Kidney (tissue), 13 donors: ENCODE measurements at regions not wholly inside any gene's neighbourhood (a gene's known extent, or its start where the extent isn't known, plus 50 kb on each side); places are given as distances from the start of the nearest gene placed in this dataset.
A peak's percentile ranks its signal among the peaks of the same experiment; 100 is the strongest.

Experiments used
- DNase-seq, 5 donors: peaks; one replicate each; pipeline ENCODE4 v3.0.0-alpha.2; 2013 to 2020
- FAIRE-seq: peaks from 2 replicates; lab custom pipeline; 2012; peaks lifted over from hg19 to GRCh38; lab: Jason Lieb, UNC
- H3K27ac ChIP-seq, 2 donors: one replicate each; pipeline ENCODE4 v1.7.0; 2013; ENCODE audit warnings: low read depth in 2 of 2, low read length in 2 of 2, inconsistent platforms in 1 of 2
- H3K27me3 ChIP-seq: one replicate; pipeline ENCODE4 v1.7.1; 2013; ENCODE audit warnings: low read length, inconsistent platforms; ENCODE audit not compliant: control insufficient read depth, insufficient read depth
- H3K36me3 ChIP-seq, 3 donors: one replicate each; pipeline versions ENCODE4 v1.7.0 to v1.7.1; 2013; ENCODE audit warnings: low read length in 3 of 3, control low read depth in 1 of 3, inconsistent platforms in 1 of 3; ENCODE audit not compliant: insufficient read depth in 3 of 3, control insufficient read depth in 2 of 3
- H3K4me1 ChIP-seq, 3 donors: one replicate each; pipeline versions ENCODE4 v1.7.0 to v1.7.1; 2013; ENCODE audit warnings: low read length in 3 of 3, inconsistent platforms in 1 of 3, low read depth in 1 of 3; ENCODE audit not compliant: control insufficient read depth in 2 of 3, insufficient read depth in 2 of 3
- H3K4me3 ChIP-seq, 3 donors: one replicate each; pipeline versions ENCODE4 v1.7.0 to v1.8.1; 2013; ENCODE audit warnings: low read length in 3 of 3, control low read depth in 1 of 3, inconsistent platforms in 1 of 3
- H3K9ac ChIP-seq, 3 donors: one replicate each; pipeline versions ENCODE4 v1.7.0 to v1.7.1; 2013; ENCODE audit warnings: low read length in 3 of 3, control low read depth in 1 of 3, inconsistent platforms in 1 of 3
- H3K9me3 ChIP-seq, 3 donors: one replicate each; pipeline versions ENCODE4 v1.7.0 to v1.7.1; 2013; ENCODE audit warnings: low read length in 3 of 3, control low read depth in 1 of 3, inconsistent platforms in 1 of 3; ENCODE audit not compliant: control insufficient read depth in 2 of 3, insufficient read depth in 1 of 3
- CTCF ChIP-seq: IDR thresholded peaks from 3 replicates; pipeline ENCODE4 v1.5.1; 2012; ENCODE audit warnings: mild to moderate bottlenecking, moderate library complexity, borderline replicate concordance; ENCODE audit not compliant: insufficient read depth; ENCODE audit errors: extremely low read depth
- intact Hi-C: fragments of 100-400 bp; cut with DNase I; formaldehyde crosslinking; loops from one replicate; pipeline ENCODE4 v1.11.1; 2022
- donor health status: control.
- donor health status: control.
- donor health status: control.
- donor health status: control.
- donor health status: control.
- donor health status: DM: yes; HTN: yes; CAD: no.
- donor health status: Normal renal cell carcinoma (clear cell type).

GRCh38 chr7:22581099-22581498, 81.1 kb upstream of the STEAP1B start:
- FAIRE-seq (no peak), DNase-seq (no peak)
- Histone ChIP-seq H3K4me1 (peaks cover 8 to 23% (median 18%) of the 10 kb centered on the region in 3 donors), H3K36me3 (no peaks in the 10 kb centered on the region), H3K27me3 (no peaks in the 10 kb centered on the region), H3K9me3 (no peaks in the 10 kb centered on the region), H3K4me3 (no peak overlapping the region), H3K9ac (no peak overlapping the region), H3K27ac (no peak overlapping the region)
- intact Hi-C loops: no loop called here
- no peak for TF ChIP-seq CTCF

- DNase-seq (no peak), FAIRE-seq (no peak)
- Histone ChIP-seq H3K36me3 (no peaks in the 10 kb centered on the region), H3K27me3 (no peaks in the 10 kb centered on the region), H3K4me1 (peaks cover 8 to 23% (median 18%) of the 10 kb centered on the region in 3 donors), H3K9ac (no peak overlapping the region), H3K9me3 (no peaks in the 10 kb centered on the region), H3K27ac (no peak overlapping the region), H3K4me3 (no peak overlapping the region)
- intact Hi-C loops: no loop called here
- TF ChIP-seq CTCF: no peak
Observed at GRCh38 chr7:22579961-22580360, 80.0 kb upstream of the STEAP1B start.

DNA sequence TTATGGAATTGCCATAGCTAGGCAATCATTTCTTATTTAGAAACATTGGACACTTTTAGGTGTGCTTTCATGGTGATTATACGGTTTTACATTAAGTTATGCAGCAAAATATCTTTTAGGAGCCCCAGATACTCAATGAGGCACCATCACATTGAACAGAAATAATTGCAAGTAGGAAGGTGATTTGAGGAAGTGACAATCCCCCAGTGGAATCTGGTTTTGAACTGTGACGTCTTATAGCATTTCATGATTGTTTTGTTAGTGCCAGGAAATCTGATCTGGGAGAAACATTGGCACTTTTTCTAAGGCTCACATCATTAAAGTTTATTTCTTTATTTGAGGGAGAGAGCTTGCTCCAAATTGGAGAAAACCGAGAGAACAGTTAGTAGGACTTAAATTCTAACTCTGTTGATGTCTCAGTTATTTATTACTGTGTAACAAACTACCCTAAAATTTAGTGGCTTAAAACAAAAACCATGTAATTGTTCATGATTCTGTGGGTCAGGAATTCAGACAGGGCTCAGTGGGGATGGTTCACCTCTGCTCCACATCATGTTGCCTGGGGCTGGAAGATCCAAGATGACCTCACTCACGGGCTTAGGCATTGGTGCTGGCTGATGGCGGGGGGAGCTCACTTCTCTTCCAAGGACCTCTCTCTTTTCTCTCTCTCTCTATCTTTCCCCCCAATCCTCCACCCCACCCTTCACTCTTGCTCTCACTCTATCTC, 78.2 kb upstream of the STEAP1B start:
- no peak for TF ChIP-seq CTCF
- Histone ChIP-seq H3K27ac (peak overlapping the region; percentile 79 to 83), H3K9ac (no peak overlapping the region), H3K4me1 (peaks cover 8 to 16% (median 14%) of the 10 kb centered on the region in 3 donors), H3K9me3 (no peaks in the 10 kb centered on the region), H3K27me3 (no peaks in the 10 kb centered on the region), H3K36me3 (no peaks in the 10 kb centered on the region), H3K4me3 (peak overlapping the region in 1 of 3 donors; percentile 22)
- intact Hi-C loops: no loop called here
- no peak for FAIRE-seq
- DNase-seq: peak in 1 of 5 donors; percentile 48
